Neural crest cell (in vitro differentiated cells): ENCODE measurements at regions not wholly inside any gene's neighbourhood (a gene's known extent, or its start where the extent isn't known, plus 50 kb on each side); places are given as distances from the start of the nearest gene placed in this dataset.

ENCODE experiments used
- DNase-seq: peaks from one replicate; pipeline ENCODE4 v3.0.0; 2021; ENCODE audit warnings: low read depth, mixed read lengths, low spot score
- H3K27ac Mint-ChIP-seq: one replicate; pipeline ENCODE4 v1.8.0; 2021; ENCODE audit warnings: mild to moderate bottlenecking, mixed read lengths; ENCODE audit not compliant: unreplicated experiment
- H3K27me3 Mint-ChIP-seq: 2 replicates; pipeline ENCODE4 v1.8.0; 2021; ENCODE audit warnings: low read depth, mild to moderate bottlenecking, mixed read lengths
- H3K36me3 Mint-ChIP-seq: 2 replicates; pipeline ENCODE4 v1.8.0; 2021; ENCODE audit warnings: low read depth, mild to moderate bottlenecking, mixed read lengths
- H3K4me1 Mint-ChIP-seq: 2 replicates; pipeline ENCODE4 v1.8.0; 2021; ENCODE audit warnings: mixed read lengths
- H3K4me3 Mint-ChIP-seq: one replicate; pipeline ENCODE4 v1.8.0; 2021; ENCODE audit warnings: mild to moderate bottlenecking, mixed read lengths
- H3K9me3 Mint-ChIP-seq: 2 replicates; pipeline ENCODE4 v1.8.0; 2021; ENCODE audit warnings: mixed read lengths
- CTCF ChIP-seq: fragments of 200-600 bp; sonication (generic); conservative IDR thresholded peaks from 2 replicates; pipeline ENCODE4 v1.5.0; 2021; ENCODE audit warnings: antibody characterized with exemption, mild to moderate bottlenecking

- H3K4me3 Mint-ChIP-seq = no peak overlapping the region
- H3K9me3 Mint-ChIP-seq = no peaks in the 10 kb centered on the region
- no peak for DNase-seq
- no peaks in the 10 kb centered on the region for H3K36me3 Mint-ChIP-seq
- no peak overlapping the region for H3K27ac Mint-ChIP-seq
- no peaks in the 10 kb centered on the region for H3K4me1 Mint-ChIP-seq
- TF ChIP-seq CTCF = no peak
- H3K27me3 Mint-ChIP-seq = no peaks in the 10 kb centered on the region
These were observed 1159.4 kb downstream of the DSC3 start for GRCh38 chr18:29883114-29883513.

GRCh38 chr18:29882620-29883019 is 1159.9 kb downstream of the DSC3 start:
- Mint-ChIP-seq H3K27ac (no peak overlapping the region), H3K36me3 (no peaks in the 10 kb centered on the region), H3K9me3 (no peaks in the 10 kb centered on the region), H3K4me3 (no peak overlapping the region), H3K4me1 (no peaks in the 10 kb centered on the region), H3K27me3 (no peaks in the 10 kb centered on the region)
- TF ChIP-seq CTCF = no peak
- no peak for DNase-seq

- Mint-ChIP-seq H3K36me3 (no peaks in the 10 kb centered on the region), H3K27me3 (no peaks in the 10 kb centered on the region), H3K27ac (no peak overlapping the region), H3K9me3 (peaks cover 5% of the 10 kb centered on the region), H3K4me3 (no peak overlapping the region), H3K4me1 (no peaks in the 10 kb centered on the region)
- DNase-seq = no peak
- TF ChIP-seq CTCF = no peak
These were observed 1162.8 kb downstream of the DSC3 start for GRCh38 chr18:29879763-29880162.

GRCh38 chr18:29874519-29875098 is 1167.9 kb downstream of the DSC3 start:
- TF ChIP-seq CTCF = peak; percentile 77
- Mint-ChIP-seq H3K4me3 (no peak overlapping the region), H3K36me3 (no peaks in the 10 kb centered on the region), H3K27me3 (no peaks in the 10 kb centered on the region), H3K4me1 (no peaks in the 10 kb centered on the region), H3K9me3 (peaks cover 5% of the 10 kb centered on the region), H3K27ac (no peak overlapping the region)
- peak; percentile 23 for DNase-seq

DNA sequence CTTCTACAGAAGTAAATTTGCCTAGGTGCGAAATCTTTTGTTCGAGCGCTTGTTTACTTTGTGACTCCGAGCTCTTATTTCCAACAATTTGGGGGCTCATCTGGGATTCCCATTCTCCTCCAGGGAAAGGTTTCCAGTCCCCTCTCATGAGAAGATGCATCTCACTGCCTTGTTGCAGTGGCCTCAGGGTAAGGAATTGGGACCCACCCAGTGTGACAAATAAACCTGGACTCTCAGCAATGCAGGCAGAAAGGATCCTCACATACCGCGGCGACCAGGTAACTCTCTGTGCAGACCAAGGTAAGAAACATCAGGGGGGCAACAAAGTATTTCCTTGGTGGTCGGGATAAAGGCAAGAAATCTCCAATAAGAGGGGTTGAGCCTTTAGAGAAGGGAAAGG is 1169.3 kb downstream of the DSC3 start:
- peaks cover 5% of the 10 kb centered on the region for H3K9me3 Mint-ChIP-seq
- no peaks in the 10 kb centered on the region for H3K36me3 Mint-ChIP-seq
- no peak overlapping the region for H3K27ac Mint-ChIP-seq
- TF ChIP-seq CTCF = no peak
- no peak for DNase-seq
- no peaks in the 10 kb centered on the region for H3K27me3 Mint-ChIP-seq
- no peaks in the 10 kb centered on the region for H3K4me1 Mint-ChIP-seq
- no peak overlapping the region for H3K4me3 Mint-ChIP-seq
